Astrocyte (in vitro differentiated cells and primary cell): ENCODE measurements at regions not wholly inside any gene's neighbourhood (a gene's known extent, or its start where the extent isn't known, plus 50 kb on each side); places are given as distances from the start of the nearest gene placed in this dataset.

Experiments
- CTCF ChIP-seq: IDR thresholded peaks from 2 replicates; pipeline ENCODE4 v1.5.1; 2011; ENCODE audit warnings: low read depth, mild to moderate bottlenecking, inconsistent platforms, low read length, moderate library complexity; ENCODE audit not compliant: insufficient read depth
- EZH2 ChIP-seq: IDR thresholded peaks from 2 replicates; pipeline ENCODE4 v1.6.1; 2012; ENCODE audit warnings: mild to moderate bottlenecking, low read length, inconsistent platforms; ENCODE audit not compliant: insufficient read depth

GRCh38 chr16:51849715-51850114 is 697.2 kb downstream of the TOX3 start:
- TF ChIP-seq CTCF (no peak), EZH2 (no peak)
